HG03342 (cell line): ENCODE measurements at regions not wholly inside any gene's neighbourhood (a gene's known extent, or its start where the extent isn't known, plus 50 kb on each side); places are given as distances from the start of the nearest gene placed in this dataset.
A peak's percentile ranks its signal among the peaks of the same experiment; 100 is the strongest.
"Not testable (repeated sequence)": the region's sequence is repeated elsewhere in the genome, so short reads cannot be mapped to it uniquely, and the experiment has no call there.

Experiments
- ATAC-seq: cut with Tn5 transposase; IDR thresholded peaks from one replicate; pipeline ENCODE4 v1.9.1; 2021; ENCODE audit warnings: mild to moderate bottlenecking, moderate library complexity; ENCODE audit not compliant: unreplicated experiment

- ATAC-seq = no peak
Measured at GRCh38 chr3:88403319-88403718, 253.6 kb downstream of the C3orf38 start.

- no peak for ATAC-seq
Measured at GRCh38 chr3:88408097-88408496, 258.3 kb downstream of the C3orf38 start.

- ATAC-seq = no peak
Measured at GRCh38 chr3:88408935-88409334, 259.2 kb downstream of the C3orf38 start.

DNA sequence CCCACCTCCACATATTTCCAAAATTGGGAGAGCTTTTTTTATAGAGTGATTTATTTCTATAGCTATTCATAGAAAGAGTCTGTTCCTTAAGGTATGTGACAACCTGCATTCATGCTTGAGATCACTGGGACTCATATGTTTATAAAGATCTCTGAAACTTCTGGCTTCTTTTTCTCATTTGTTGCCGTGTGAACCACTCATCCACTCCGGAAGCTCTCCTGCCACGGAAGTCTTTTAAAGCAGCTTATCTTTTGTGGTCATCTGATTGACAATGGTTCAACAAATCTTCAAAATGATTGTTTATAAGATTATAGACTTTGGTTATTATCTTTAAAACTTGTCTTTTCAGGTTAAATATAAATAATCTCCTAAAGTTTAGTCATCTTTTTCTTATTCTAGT, 260.5 kb downstream of the C3orf38 start:
- no peak for ATAC-seq

DNA sequence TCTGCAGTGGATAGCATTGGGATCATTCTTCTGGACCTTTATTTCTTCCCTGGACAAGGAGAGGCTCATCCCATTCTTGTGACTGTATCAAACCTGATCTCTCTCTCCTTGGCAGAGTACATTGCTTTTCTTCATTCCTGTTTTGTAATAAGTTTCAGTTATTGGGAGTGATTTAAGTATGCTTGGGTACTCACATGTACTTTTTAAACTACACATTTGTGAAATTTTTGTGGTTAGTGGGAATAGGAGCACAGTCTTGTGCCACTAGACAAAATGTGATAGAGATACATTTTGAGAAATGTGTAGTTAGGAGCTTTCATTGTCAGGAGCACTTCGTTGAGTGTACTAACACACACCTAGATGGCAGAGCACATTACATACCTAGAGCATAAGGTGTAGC, 262.6 kb downstream of the C3orf38 start:
- ATAC-seq = no peak

DNA sequence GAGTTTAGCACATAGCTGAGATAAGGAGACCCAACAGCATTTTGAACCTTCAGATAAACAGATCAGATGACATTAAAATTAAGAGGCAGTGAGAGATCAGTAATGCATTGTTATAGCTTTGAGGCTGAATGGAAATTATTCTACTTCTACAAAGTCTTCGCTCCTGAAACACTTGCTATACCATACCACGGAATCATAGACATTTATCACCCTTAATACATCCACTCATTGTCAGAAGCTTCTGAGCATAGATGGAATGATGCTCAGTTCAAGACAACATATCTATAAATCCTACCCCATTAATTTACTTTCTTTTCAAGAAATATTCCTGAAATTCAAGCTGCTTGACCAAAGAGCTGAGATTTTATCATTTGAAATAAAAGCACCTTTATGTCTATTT, 266.7 kb downstream of the C3orf38 start:
- ATAC-seq = no peak

- no peak for ATAC-seq
Measured at GRCh38 chr3:88418219-88418618, 268.5 kb downstream of the C3orf38 start.

DNA sequence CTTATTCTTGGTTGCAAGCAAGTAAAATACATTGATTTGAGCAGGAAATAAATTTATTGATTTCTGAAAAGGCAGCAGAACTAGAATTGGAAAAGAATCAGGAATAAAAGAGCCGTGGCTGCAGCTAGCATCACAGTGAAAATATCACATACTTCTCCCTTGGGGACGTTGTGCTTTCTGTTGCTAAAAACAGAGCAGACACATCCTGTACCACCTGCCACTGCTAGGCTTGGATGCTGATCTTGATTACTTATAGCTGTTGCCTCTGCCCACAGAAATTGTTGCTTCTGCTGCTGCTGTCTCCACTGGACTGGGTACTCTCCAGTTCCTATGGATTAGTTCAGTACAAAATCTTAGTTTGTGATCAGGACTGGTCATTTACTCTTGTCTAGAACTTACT, 283.8 kb downstream of the C3orf38 start:
- ATAC-seq = peak; percentile 99

GRCh38 chr3:88434001-88434400, 284.2 kb downstream of the C3orf38 start:
- ATAC-seq = no peak

DNA sequence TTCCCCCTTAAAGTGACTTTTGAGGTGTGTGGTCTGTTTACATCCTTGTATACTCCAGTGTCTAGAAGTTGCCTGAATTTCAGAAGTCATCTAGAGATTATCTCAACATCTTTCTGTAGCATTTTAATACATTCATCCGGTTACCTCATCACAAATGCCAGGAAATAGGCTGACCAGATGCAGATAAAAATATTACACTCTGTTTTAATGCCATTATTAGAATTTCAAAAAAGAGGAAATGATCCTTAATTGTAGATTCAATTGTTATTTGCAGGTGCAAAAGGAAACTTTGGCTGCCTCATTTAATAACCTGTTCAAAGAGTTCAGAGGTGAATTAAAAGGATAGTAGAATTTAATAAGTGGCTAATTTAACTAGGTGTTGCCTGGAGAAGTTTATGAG, 290.9 kb downstream of the C3orf38 start:
- ATAC-seq = peak; percentile 50

DNA sequence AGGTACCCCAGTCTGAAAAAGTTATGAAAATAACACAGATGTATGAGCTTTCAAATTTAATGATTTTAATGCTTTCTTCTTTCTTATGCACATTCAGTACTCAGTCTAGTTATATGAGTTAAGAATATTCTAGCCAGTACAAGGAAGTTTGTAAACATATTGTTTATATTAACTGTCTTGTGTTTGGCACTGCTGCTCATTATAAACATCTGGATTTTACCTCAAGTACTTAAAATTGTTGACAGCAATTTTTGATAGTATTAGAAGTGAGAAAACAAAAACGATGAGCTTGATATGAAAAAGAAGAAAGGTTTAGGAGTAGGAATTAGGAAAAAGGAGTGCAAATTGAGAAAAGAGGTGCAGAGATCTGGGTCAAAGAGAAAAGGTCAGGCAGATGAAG, 293.3 kb downstream of the C3orf38 start:
- no peak for ATAC-seq

DNA sequence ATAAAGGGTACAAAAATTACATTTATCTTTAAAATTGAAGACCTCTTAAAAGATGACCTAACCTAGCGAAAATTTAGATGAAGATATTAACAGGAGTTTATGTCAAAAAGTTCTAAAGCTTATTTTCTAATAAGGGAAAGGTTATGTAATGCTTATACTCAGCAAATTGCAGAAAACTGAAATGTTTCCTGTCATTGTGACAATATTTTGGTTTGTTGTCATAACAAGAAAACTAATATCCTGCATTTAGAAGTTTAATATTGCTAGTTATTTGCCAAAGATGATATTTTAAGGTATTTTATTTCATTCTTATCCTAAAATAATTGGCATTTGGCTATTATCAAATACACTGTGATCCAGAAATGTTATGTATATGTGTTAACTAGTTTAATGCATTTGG, 294.5 kb downstream of the C3orf38 start:
- no peak for ATAC-seq

DNA sequence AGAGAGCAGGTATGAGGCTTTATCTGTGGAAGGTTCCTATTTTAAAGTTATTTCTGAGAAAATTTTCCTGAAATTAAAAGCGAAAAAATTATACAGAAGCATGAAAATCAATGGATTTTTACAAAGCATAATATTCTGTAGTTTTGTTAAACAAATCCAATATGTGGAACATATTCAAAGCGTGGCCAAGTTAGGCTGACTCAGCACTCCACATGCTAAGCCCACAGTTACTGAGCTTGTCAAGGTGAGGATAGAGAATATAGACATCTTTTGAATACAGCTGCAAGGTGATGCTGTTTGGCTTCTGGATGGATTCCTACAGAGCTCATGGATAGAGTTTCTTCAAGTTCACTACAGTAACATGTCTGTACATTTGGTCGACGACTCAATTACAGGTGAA, 302.5 kb downstream of the C3orf38 start:
- ATAC-seq = no peak

DNA sequence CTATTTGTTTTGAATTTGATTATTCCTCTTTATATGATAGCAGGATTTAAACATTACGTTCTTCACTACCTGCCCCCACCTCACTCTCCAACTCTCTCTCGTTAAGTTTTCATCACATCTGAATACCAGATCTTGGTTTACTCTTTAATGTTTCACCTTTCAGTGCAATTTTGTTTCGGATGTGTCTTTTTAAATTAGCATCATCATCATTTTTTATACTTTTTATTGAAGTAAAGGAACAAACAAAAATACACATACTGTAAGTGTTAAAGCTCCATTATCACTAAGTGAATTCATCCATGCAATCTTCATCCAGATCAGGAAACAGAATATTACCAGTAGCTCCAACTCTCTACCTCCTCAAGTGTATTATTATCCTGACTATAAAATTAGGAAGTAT, 310.6 kb downstream of the C3orf38 start:
- no peak for ATAC-seq

DNA sequence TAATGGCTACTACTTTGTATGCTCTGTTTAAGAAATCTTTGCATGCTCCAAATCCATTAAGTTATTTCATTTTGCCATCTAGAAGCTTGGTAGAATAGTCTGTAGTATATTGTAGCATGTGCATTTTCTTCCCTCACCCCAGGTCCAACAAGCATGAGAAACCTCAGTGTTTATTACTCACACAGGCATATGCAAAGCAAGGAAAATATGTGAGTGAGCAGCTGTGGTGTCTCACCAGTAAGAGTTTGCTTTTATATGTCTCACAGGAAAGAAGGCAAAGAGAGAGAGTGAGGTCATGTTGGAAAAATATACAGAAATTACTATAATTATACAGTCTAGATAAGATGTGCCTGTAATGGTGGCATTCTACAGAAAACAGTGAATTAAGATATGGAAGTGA, 312.5 kb downstream of the C3orf38 start:
- ATAC-seq = no peak

- ATAC-seq = no peak
Measured at GRCh38 chr3:88467191-88467590, 317.4 kb downstream of the C3orf38 start.

- ATAC-seq = no peak
Measured at GRCh38 chr3:88469216-88469615, 319.5 kb downstream of the C3orf38 start.

GRCh38 chr3:88478460-88478859, 328.7 kb downstream of the C3orf38 start:
- ATAC-seq = no peak

DNA sequence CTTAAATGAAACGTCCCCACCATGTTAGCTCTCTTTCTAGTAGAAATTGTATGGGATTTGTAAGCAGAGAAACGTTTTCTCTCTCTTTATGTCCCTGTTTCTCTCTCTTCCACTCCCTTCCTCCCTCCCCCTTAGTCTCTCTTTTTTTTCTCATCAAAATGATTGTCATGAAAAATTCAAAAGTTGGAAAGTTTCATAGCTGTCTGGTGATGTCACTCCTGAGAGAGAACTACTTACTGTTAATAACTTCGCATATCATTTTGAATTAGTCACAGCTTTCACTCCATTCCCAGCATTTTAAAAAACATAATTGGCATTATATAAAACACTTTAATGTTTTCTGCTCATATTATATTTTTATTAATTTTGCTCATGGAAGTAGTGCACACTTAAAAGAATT, 331.1 kb downstream of the C3orf38 start:
- no peak for ATAC-seq

DNA sequence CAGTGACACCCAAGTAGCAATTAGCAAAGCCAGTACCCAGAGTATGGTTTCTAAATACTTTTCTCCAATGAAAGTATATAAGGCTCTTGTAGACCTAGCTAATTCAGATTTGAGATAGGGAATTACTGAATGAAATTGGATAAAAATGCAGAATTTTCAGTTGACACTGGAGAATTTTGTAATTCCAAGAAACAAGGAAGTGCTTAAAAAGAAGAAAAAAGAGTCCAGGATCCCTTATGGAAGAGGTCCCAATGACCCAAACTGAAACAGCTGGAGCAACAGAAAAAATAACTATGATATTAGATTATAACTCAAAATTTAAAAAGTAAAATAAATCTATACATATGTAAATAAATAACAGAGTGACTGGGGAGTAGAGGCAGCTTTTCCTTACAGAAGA, 335.2 kb downstream of the C3orf38 start:
- no peak for ATAC-seq

- ATAC-seq = not testable (repeated sequence)
Measured at GRCh38 chr3:88508818-88509217, 359.1 kb downstream of the C3orf38 start.

GRCh38 chr3:88509582-88509981, 359.8 kb downstream of the C3orf38 start:
- no peak for ATAC-seq

GRCh38 chr3:88528494-88528893, 378.7 kb downstream of the C3orf38 start:
- ATAC-seq = no peak

- no peak for ATAC-seq
Measured at GRCh38 chr3:88534534-88534933, 384.8 kb downstream of the C3orf38 start.
